ENCODE measurements at regions not wholly inside any gene's neighbourhood (a gene's known extent, or its start where the extent isn't known, plus 50 kb on each side); places are given as distances from the start of the nearest gene placed in this dataset.
"Not testable (repeated sequence)": the region's sequence is repeated elsewhere in the genome, so short reads cannot be mapped to it uniquely, and the experiment has no call there.

DNA sequence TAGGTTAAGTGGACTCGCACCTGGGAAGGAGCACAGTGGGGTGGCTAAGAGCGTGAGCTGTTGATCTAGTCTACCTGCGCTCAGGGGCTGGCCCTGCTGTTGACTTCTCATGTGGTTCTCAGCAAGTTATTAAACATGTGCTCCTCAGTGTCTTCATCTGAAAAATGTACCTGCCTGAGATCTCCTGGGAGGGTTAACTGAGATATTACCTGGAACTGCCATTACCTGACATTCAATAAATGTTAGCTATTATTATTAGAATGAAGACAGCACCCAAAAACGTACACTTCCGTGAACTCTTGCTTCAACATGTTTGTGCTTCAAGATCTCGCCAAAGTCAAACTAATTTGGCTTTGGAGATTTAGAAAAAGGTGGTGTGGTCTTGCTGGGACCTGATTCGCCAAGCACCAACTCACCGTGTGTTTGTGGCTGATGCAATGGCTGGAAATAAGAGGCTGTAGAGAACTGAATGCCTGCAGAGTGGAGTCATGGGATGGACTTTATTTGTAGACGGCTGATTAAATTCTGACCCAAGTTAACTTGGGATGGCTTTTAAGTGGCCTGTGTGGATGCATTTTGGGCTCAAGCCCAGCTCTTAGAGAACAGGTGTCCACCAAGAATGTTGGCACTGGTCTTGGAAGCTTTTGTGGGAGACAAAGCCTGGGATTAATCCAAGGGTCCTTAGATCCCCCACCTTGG lies 692.9 kb downstream of the QKI start:
- no peak for DNase-seq (ENCODE audit: low spot score)

DNA sequence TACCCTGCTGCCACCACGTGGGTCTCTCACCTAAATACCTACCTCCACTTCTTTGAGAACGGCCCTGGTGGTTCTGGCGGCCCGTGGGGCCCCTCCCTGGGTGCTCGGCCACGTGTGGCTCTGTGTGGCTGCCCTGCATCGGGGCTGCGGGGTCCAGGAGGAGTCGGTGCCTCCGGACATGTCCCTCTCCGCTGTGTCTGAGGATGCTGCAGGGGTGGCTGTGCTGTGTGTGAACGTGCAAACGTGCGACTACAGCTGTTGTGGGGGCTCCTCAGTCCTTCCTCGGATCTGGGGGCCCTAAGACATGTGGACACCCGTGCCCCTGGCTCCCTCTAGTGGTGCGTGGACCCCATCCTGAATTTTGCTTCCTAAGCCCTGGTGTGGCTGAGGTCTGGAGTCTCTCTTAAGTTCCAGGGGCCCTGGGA lies 691.8 kb downstream of the QKI start:
- DNase-seq (ENCODE audit: low spot score): peak; percentile 39

DNA sequence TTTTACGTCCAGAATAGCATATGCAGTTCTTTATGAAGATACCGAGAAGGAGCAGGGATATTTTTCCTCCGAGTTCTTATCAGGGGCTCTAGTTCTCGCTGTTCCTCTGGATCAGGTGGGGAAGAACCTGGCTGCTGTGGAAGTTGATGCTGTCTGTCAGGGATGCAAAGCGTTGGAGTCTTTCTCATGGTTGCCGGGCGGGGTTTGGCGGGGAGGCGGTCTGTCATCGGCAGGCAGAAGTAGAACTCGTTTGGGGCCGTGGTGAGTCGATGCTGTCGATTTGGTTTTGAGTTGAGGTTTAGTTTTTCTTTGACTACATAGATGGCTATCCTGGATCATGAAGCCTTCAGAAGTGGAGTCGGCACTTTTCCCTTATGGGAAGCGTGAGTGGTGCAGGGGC lies 691.2 kb downstream of the QKI start:
- DNase-seq (ENCODE audit: low spot score): no peak

GRCh38 chr6:164104432-164104831 lies 689.9 kb downstream of the QKI start:
- DNase-seq (ENCODE audit: low spot score): no peak

DNA sequence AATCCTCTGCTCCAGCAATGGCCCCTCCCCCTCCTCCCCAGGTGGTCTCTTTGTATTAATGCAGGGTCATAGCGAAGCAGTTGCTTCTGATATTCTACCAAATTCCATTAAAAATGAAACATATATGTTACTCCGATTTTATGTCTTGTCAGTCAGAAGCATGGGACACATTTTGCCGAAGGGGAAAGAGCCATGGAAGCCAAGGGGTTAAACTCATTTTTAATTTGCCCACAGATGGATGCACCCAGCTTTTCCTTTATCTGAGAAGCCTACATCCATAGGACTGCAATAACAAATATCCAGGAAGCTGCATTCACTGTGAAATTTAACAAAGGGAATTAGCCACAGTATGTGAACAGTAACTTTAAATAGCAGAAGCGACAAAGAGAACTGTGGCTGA lies 688.2 kb downstream of the QKI start:
- no peak for DNase-seq (ENCODE audit: low spot score)

DNA sequence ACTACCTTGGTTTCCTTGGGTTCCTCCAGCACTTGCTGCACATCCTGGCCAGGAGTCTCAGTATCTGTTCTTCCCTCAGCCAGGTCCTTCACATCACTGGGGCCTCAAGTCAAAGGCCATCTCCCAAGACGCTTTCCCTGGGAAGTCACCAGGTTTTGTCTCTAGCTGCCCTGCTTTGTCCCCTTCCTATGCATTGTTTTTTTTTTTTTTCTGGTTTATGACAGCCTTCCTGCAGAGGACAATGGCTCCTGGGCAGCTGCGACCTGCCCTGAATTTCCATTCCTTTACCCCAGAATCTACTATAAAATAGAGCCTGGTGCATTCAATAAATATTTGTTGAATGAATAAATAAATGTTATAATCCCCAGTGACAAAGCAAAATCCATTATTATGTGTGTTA lies 687.3 kb downstream of the QKI start:
- no peak for DNase-seq (ENCODE audit: low spot score)

GRCh38 chr6:164099269-164099865 lies 684.8 kb downstream of the QKI start:
- no peak for DNase-seq (ENCODE audit: low spot score)

DNA sequence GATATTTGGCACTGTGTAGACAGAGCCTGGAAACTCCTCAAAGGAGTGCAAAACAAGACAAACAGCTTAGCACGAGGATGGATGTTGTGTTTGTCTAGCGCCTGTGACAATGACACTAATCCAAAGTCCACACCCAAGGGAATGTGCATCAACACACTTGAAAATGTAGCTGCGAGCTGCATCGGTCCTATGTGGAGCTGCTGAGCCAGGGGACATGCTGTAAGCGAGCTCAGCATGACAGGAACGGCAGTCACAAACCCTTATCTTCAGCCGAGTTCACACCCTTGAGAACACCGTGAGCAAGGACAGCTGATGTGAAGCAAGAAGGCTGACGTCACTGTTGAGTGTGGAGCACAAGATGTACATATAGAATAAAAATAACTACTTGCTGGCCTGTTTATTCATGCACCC lies 684.3 kb downstream of the QKI start:
- DNase-seq (ENCODE audit: low spot score): no peak

- DNase-seq (ENCODE audit: low spot score): peak; percentile 24
Measured at GRCh38 chr6:164097551-164098398, 683.3 kb downstream of the QKI start.

DNA sequence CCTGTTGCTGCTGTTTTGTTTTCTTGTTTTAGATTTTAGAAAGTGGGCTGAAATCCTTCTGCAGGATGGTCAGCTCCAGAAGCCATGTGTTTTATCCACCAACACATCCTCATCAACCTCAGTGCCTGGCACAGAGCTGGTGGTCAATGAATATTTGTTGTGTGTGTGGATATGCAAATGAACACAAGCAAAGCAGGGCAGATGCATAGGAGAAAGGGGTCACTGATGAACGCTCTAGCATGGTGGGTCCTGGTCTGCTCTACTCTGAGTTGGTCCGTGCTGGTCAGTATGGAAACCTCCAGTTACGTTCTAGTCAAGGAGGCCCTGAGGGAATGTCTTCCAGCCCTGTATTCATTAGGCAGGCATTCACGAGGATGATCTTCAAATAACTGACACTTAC lies 682.5 kb downstream of the QKI start:
- DNase-seq (ENCODE audit: low spot score): no peak

DNA sequence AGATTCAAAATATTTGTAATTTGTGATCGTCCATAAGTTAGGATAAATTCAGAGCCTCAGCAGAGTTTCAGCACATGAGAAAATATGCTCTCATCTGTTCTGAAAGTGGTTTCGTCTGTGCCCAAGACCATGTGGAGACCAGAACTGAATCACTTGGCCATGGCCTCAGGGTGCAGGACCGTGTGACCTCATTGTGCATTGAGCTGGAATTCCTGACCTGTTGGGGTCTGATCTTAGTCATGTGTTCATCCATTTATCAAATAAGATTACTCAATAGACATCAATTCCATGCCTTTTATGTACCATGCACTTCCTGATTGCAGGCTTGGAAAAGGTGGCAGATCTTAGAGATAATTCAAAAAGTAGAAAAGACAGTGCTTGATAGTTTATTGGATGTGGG lies 680.5 kb downstream of the QKI start:
- no peak for DNase-seq (ENCODE audit: low spot score)

- DNase-seq (ENCODE audit: low spot score): no peak
Measured at GRCh38 chr6:164087870-164088269, 673.4 kb downstream of the QKI start.

GRCh38 chr6:164087211-164087610 lies 672.7 kb downstream of the QKI start:
- no peak for DNase-seq (ENCODE audit: low spot score)

- no peak for DNase-seq (ENCODE audit: low spot score)
Measured at GRCh38 chr6:164086076-164086887, 671.8 kb downstream of the QKI start.

- DNase-seq (ENCODE audit: low spot score): peak; percentile 46
Measured at GRCh38 chr6:164085091-164086075, 670.9 kb downstream of the QKI start.

- no peak for DNase-seq (ENCODE audit: low spot score)
Measured at GRCh38 chr6:164079275-164079600, 664.7 kb downstream of the QKI start.

DNA sequence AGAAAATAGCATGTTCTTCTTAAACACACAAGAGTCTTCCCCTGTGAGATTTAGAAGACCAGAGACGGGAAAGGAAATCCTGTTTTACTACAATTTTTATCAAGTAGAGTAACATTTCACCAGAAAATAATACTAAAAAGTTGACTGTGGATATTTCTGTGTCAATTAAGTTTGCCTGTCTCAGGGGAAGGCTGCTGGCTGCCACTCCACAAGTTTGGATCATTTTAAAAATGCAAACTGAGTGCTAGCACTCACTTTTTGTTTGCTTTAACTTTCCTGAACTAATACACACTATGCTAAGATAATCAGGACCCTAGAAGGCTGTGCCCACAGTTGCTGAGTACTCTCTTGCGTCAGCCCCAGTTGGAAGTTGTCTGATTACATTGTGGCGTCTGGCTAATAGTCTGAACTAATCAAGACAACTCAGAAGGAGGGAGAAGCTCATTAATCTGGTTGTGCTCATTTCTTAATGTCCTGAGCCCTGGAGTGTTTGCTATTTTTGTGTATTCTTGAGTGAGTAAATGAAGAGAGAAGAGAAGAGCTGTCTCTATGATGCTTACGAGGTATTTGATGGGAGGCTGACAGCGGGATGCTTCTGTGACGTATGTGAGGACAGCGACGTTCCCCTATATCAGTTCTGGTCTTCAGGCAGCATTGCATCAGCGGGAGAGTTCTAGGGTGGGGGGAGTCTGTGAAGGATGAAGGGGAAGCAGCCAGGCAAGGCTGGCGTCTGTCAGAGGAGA lies 664.2 kb downstream of the QKI start:
- DNase-seq (ENCODE audit: low spot score): no peak

DNA sequence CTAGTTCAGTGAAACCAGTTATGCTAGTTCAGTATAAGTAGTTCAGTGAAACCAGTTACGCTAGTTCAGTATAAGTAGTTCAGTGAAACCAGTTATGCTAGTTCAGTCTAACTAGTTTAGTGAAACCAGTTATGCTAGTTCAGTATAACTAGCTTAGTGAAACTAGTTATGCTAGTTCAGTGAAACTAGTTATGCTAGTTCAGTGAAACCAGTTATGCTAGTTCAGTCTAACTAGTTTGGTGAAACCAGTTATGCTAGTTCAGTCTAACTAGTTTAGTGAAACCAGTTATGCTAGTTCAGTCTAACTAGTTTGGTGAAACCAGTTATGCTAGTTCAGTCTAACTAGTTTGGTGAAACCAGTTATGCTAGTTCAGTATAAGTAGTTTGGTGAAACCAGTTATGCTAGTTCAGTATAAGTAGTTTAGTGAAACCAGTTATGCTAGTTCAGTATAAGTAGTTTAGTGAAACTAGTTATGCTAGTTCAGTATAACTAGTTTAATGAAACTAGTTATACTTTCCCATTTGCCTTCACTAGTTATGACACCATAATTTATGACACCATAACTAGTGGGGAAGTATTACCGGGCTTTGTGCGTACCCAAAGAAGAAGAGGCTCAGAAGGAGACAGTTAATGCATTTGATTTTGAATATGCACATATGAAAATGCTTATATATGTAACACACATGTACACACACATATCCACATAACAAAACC lies 662.5 kb downstream of the QKI start:
- DNase-seq (ENCODE audit: low spot score): not testable (repeated sequence)

- no peak for DNase-seq (ENCODE audit: low spot score)
Measured at GRCh38 chr6:164075981-164076615, 661.6 kb downstream of the QKI start.
